SK-N-SH treated with all-trans-retinoic acid at 6 μM for 48 hours (cell line): ENCODE measurements at regions not wholly inside any gene's neighbourhood (a gene's known extent, or its start where the extent isn't known, plus 50 kb on each side); places are given as distances from the start of the nearest gene placed in this dataset.

Experiments
- ATAC-seq: fragments of 200-7000 bp; cut with Tn5 transposase; 3 replicates; pipeline ENCODE4 v1.9.1; 2020; ENCODE audit warnings: mild to moderate bottlenecking, moderate library complexity
- ARNTL ChIP-seq: fragments of 450-650 bp; formaldehyde crosslinking; IDR thresholded peaks from 2 replicates; pipeline ENCODE4 v1.5.0; 2020; ENCODE audit warnings: low read depth, mild to moderate bottlenecking, moderate library complexity, borderline replicate concordance
- BACH2 ChIP-seq: fragments of 250-450 bp; sonication (Bioruptor Pico); IDR thresholded peaks from 2 replicates; pipeline ENCODE4 v1.9.0; 2021; ENCODE audit warnings: mild to moderate bottlenecking, borderline replicate concordance
- CREB5 ChIP-seq: fragments of 250-450 bp; sonication (Bioruptor Pico); IDR thresholded peaks from 2 replicates; pipeline ENCODE4 v1.5.1; 2020; ENCODE audit warnings: low read depth, mild to moderate bottlenecking, moderate library complexity
- CSRNP3 ChIP-seq: fragments of 250-450 bp; sonication (Bioruptor Pico); IDR thresholded peaks from 2 replicates; pipeline ENCODE4 v1.5.1; 2021; ENCODE audit warnings: mild to moderate bottlenecking, moderate library complexity
- ESRRG ChIP-seq: fragments of 250-450 bp; sonication (Bioruptor Pico); IDR thresholded peaks from 2 replicates; pipeline ENCODE4 v1.6.1; 2021; ENCODE audit warnings: mild to moderate bottlenecking
- ISL1 ChIP-seq: fragments of 250-450 bp; sonication (Bioruptor Pico); IDR thresholded peaks from 2 replicates; pipeline ENCODE4 v2.1.2; 2022; ENCODE audit warnings: mild to moderate bottlenecking, moderate library complexity
- OSR1 ChIP-seq: fragments of 250-450 bp; sonication (Bioruptor Pico); IDR thresholded peaks from 2 replicates; pipeline ENCODE4 v1.8.0; 2022; ENCODE audit warnings: moderate library complexity, mild to moderate bottlenecking, inconsistent platforms
- PATZ1 ChIP-seq: fragments of 250-450 bp; sonication (Bioruptor Pico); IDR thresholded peaks from 2 replicates; pipeline ENCODE4 v1.8.0; 2020; ENCODE audit warnings: mild to moderate bottlenecking, moderate library complexity, borderline replicate concordance
- POU6F1 ChIP-seq: fragments of 250-450 bp; sonication (Bioruptor Pico); IDR thresholded peaks from 2 replicates; pipeline ENCODE4 v1.8.0; 2021; ENCODE audit warnings: low read depth, mild to moderate bottlenecking, moderate library complexity, borderline replicate concordance
- RARB ChIP-seq: fragments of 250-450 bp; sonication (Bioruptor Pico); IDR thresholded peaks from 2 replicates; pipeline ENCODE4 v1.8.0; 2021; ENCODE audit warnings: mild to moderate bottlenecking, moderate library complexity
- SNAI2 ChIP-seq: fragments of 250-450 bp; sonication (Bioruptor Pico); IDR thresholded peaks from 2 replicates; pipeline ENCODE4 v1.5.0; 2020; ENCODE audit warnings: mild to moderate bottlenecking, moderate library complexity
- TCF4 ChIP-seq: fragments of 250-450 bp; sonication (Bioruptor Pico); IDR thresholded peaks from 2 replicates; pipeline ENCODE4 v1.8.0; 2021; ENCODE audit warnings: mild to moderate bottlenecking, moderate library complexity, borderline replicate concordance
- TOX ChIP-seq: fragments of 250-450 bp; sonication (Bioruptor Pico); IDR thresholded peaks from 2 replicates; pipeline ENCODE4 v1.8.0; 2021; ENCODE audit warnings: mild to moderate bottlenecking, moderate library complexity, borderline replicate concordance
- TSHZ2 ChIP-seq: fragments of 250-450 bp; sonication (Bioruptor Pico); IDR thresholded peaks from 2 replicates; pipeline ENCODE4 v1.5.0; 2020; ENCODE audit warnings: mild to moderate bottlenecking, moderate library complexity
- ZC3H10 ChIP-seq: fragments of 250-450 bp; sonication (Bioruptor Pico); IDR thresholded peaks from 2 replicates; pipeline ENCODE4 v1.5.1; 2021; ENCODE audit warnings: mild to moderate bottlenecking, moderate library complexity
- ZFP3 ChIP-seq: fragments of 250-450 bp; sonication (Bioruptor Pico); IDR thresholded peaks from 2 replicates; pipeline ENCODE4 v1.5.0; 2020; ENCODE audit warnings: mild to moderate bottlenecking, moderate library complexity
- ZFP30 ChIP-seq: fragments of 450-650 bp; formaldehyde crosslinking; IDR thresholded peaks from 2 replicates; pipeline ENCODE4 v1.5.0; 2022; ENCODE audit warnings: mild to moderate bottlenecking, moderate library complexity
- ZNF565 ChIP-seq: fragments of 450-650 bp; formaldehyde crosslinking; conservative IDR thresholded peaks from 2 replicates; pipeline ENCODE4 v1.5.0; 2020; ENCODE audit warnings: low read depth, mild to moderate bottlenecking, moderate library complexity
- ZNF70 ChIP-seq: fragments of 450-650 bp; formaldehyde crosslinking; IDR thresholded peaks from 2 replicates; pipeline ENCODE4 v1.5.0; 2020; ENCODE audit warnings: mild to moderate bottlenecking, moderate library complexity

- ATAC-seq, result no peak
- no peak for TF ChIP-seq ISL1
- TF ChIP-seq ZFP30 (CRISPR knock-in tag), result no peak
- TF ChIP-seq ARNTL, result no peak
- TF ChIP-seq POU6F1, result no peak
- no peak for TF ChIP-seq CREB5
- TF ChIP-seq TOX (CRISPR knock-in tag), result no peak
- no peak for TF ChIP-seq SNAI2 (CRISPR knock-in tag)
- TF ChIP-seq TSHZ2, result no peak
- TF ChIP-seq BACH2 (CRISPR knock-in tag), result no peak
Observed at GRCh38 chr15:44873103-44873502, 83.4 kb upstream of the TERB2 start.

GRCh38 chr15:44879066-44879465 lies 77.4 kb upstream of the TERB2 start:
- ATAC-seq, result no peak
- TF ChIP-seq SNAI2 (CRISPR knock-in tag) (no peak), CSRNP3 (CRISPR knock-in tag) (no peak)

GRCh38 chr15:44882499-44882968 lies 74.0 kb upstream of the TERB2 start:
- no peak for ATAC-seq
- TF ChIP-seq TSHZ2, result no peak
- no peak for TF ChIP-seq POU6F1
- no peak for TF ChIP-seq ESRRG (CRISPR knock-in tag)
- TF ChIP-seq OSR1 (CRISPR knock-in tag), result no peak
- no peak for TF ChIP-seq ZFP30 (CRISPR knock-in tag)
- no peak for TF ChIP-seq PATZ1 (CRISPR knock-in tag)
- no peak for TF ChIP-seq ARNTL
- TF ChIP-seq TOX (CRISPR knock-in tag), result no peak
- no peak for TF ChIP-seq ZNF565
- no peak for TF ChIP-seq ZNF70 (CRISPR knock-in tag)
- no peak for TF ChIP-seq ZC3H10 (CRISPR knock-in tag)
- TF ChIP-seq ZFP3 (CRISPR knock-in tag), result no peak
- no peak for TF ChIP-seq RARB (CRISPR knock-in tag)
- no peak for TF ChIP-seq TCF4 (CRISPR knock-in tag)
